Hepatocyte (in vitro differentiated cells): ENCODE measurements at regions not wholly inside any gene's neighbourhood (a gene's known extent, or its start where the extent isn't known, plus 50 kb on each side); places are given as distances from the start of the nearest gene placed in this dataset.

Experiments
- DNase-seq: peaks from one replicate; pipeline ENCODE4 v3.0.0-alpha.2; 2016; ENCODE audit warnings: low spot score
- H2AFZ ChIP-seq: fragments of 200-600 bp; sonication (generic); 2 replicates; pipeline ENCODE4 v1.6.0; 2016; ENCODE audit warnings: antibody characterized with exemption, mild to moderate bottlenecking
- H3K27ac ChIP-seq: fragments of 200-600 bp; sonication (generic); 2 replicates; pipeline ENCODE4 v1.5.1; 2016; ENCODE audit warnings: mild to moderate bottlenecking
- H3K27me3 ChIP-seq: fragments of 200-600 bp; sonication (generic); 2 replicates; pipeline ENCODE4 v1.6.1; 2016
- H3K36me3 ChIP-seq: fragments of 200-600 bp; sonication (generic); replicated peaks from 2 replicates; pipeline ENCODE4 v1.5.1; 2016; ENCODE audit warnings: low read depth; ENCODE audit not compliant: insufficient read depth
- H3K4me1 ChIP-seq: fragments of 200-600 bp; sonication (generic); 2 replicates; pipeline ENCODE4 v1.5.1; 2016; ENCODE audit warnings: mild to moderate bottlenecking, moderate library complexity; ENCODE audit not compliant: insufficient read depth
- H3K4me2 ChIP-seq: fragments of 200-600 bp; sonication (generic); 2 replicates; pipeline ENCODE4 v1.6.0; 2016
- H3K4me3 ChIP-seq: fragments of 200-600 bp; sonication (generic); 2 replicates; pipeline ENCODE4 v1.5.1; 2016; ENCODE audit warnings: mild to moderate bottlenecking
- H3K79me2 ChIP-seq: fragments of 200-600 bp; sonication (generic); 2 replicates; pipeline ENCODE4 v1.6.0; 2017; ENCODE audit warnings: mild to moderate bottlenecking
- H3K9me2 ChIP-seq: fragments of 200-600 bp; sonication (generic); replicated peaks from 2 replicates; pipeline ENCODE4 v1.6.0; 2017; ENCODE audit warnings: mild to moderate bottlenecking; ENCODE audit not compliant: insufficient read depth
- H3K9me3 ChIP-seq: fragments of 200-600 bp; sonication (generic); 2 replicates; pipeline ENCODE4 v1.5.1; 2016; ENCODE audit warnings: low read depth, mild to moderate bottlenecking
- H4K20me1 ChIP-seq: fragments of 200-600 bp; sonication (generic); 2 replicates; pipeline ENCODE4 v1.6.0; 2016; ENCODE audit warnings: mild to moderate bottlenecking; ENCODE audit not compliant: insufficient read depth, poor library complexity, severe bottlenecking
- EZH2 ChIP-seq: fragments of 200-600 bp; sonication (generic); IDR thresholded peaks from 2 replicates; pipeline ENCODE4 v1.6.1; 2016; ENCODE audit warnings: antibody characterized with exemption, mild to moderate bottlenecking, borderline replicate concordance
- EZH2phosphoT487 ChIP-seq: fragments of 200-600 bp; sonication (generic); IDR thresholded peaks from one replicate; pipeline ENCODE4 v1.6.1; 2018; ENCODE audit warnings: antibody characterized with exemption, mild to moderate bottlenecking, low read depth, moderate library complexity; ENCODE audit not compliant: unreplicated experiment, severe bottlenecking
- WGBS: methylation state at CpG from one replicate; pipeline ENCODE4 v1.1.6; 2016; ENCODE audit warnings: low lambda C conversion rate; ENCODE audit errors: missing lambda C conversion rate; 5-methylcytosine and 5-hydroxymethylcytosine counted together
- TF ChIP-seq, protein P1 (sequence below): fragments of 200-600 bp; sonication (generic); IDR thresholded peaks from 2 replicates; pipeline ENCODE4 v1.5.1; 2016; ENCODE audit warnings: antibody characterized with exemption, mild to moderate bottlenecking; ENCODE audit not compliant: poor library complexity

DNA sequence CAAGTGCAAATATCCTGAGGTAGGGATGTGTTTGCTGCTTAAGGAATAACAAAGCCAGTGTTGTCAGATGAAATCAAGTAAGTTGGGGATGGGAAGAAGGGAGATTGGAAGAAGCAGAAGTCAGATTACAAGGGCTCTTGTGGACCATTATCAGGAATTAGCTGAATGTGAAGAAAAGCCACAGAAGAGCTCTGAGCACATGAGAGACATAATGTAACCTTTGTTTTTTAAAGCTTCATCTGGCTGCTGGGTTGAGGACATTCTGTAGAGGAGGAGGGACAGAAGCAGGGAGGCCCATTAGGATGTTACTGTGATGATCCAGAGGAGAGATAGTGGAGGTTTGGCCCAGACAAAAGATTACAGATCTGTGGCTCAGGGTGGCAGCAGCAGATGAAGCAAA lies 111.7 kb downstream of the DUSP10 start:
- DNase-seq = no peak
- no peaks in the 10 kb centered on the region for H3K36me3 ChIP-seq
- H3K9me2 ChIP-seq = no peaks in the 10 kb centered on the region
- H3K9me3 ChIP-seq = no peaks in the 10 kb centered on the region
- TF ChIP-seq EZH2phosphoT487 = no peak
- TF ChIP-seq EZH2 = no peak
- TF ChIP-seq, protein P1, sequence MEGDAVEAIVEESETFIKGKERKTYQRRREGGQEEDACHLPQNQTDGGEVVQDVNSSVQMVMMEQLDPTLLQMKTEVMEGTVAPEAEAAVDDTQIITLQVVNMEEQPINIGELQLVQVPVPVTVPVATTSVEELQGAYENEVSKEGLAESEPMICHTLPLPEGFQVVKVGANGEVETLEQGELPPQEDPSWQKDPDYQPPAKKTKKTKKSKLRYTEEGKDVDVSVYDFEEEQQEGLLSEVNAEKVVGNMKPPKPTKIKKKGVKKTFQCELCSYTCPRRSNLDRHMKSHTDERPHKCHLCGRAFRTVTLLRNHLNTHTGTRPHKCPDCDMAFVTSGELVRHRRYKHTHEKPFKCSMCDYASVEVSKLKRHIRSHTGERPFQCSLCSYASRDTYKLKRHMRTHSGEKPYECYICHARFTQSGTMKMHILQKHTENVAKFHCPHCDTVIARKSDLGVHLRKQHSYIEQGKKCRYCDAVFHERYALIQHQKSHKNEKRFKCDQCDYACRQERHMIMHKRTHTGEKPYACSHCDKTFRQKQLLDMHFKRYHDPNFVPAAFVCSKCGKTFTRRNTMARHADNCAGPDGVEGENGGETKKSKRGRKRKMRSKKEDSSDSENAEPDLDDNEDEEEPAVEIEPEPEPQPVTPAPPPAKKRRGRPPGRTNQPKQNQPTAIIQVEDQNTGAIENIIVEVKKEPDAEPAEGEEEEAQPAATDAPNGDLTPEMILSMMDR = no peak
- no peaks in the 10 kb centered on the region for H3K27me3 ChIP-seq
- H3K79me2 ChIP-seq = no peaks in the 10 kb centered on the region
- H2AFZ ChIP-seq = no peak overlapping the region
- no peak overlapping the region for H3K27ac ChIP-seq
- no peaks in the 10 kb centered on the region for H3K4me1 ChIP-seq
- H3K4me3 ChIP-seq = no peak overlapping the region
- no peaks in the 10 kb centered on the region for H4K20me1 ChIP-seq
- H3K4me2 ChIP-seq = no peak overlapping the region

DNA sequence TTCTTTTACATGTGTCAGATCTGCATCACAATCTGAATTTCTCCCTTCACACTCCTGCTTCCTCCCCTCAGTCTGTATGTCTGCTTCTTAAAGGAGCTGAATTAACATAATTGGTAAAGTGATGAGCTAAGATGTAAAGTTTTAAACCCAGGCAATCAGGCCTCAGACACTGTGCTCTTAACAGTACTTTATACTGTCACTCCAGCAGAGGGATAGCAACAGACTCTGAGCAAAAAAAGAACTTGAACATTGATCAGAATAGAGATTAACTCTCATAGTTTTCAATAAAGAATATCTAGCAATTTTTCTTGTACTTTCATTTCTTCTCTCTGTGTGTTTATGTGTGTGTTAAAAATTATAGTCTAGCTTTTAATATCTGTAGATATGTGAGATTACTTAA lies 110.3 kb downstream of the DUSP10 start:
- no peaks in the 10 kb centered on the region for H3K9me3 ChIP-seq
- TF ChIP-seq, protein P1 = no peak
- TF ChIP-seq EZH2 = no peak
- TF ChIP-seq EZH2phosphoT487 = no peak
- H3K27ac ChIP-seq = no peak overlapping the region
- H3K4me1 ChIP-seq = no peaks in the 10 kb centered on the region
- no peaks in the 10 kb centered on the region for H4K20me1 ChIP-seq
- H3K9me2 ChIP-seq = no peaks in the 10 kb centered on the region
- H3K4me3 ChIP-seq = no peak overlapping the region
- H2AFZ ChIP-seq = no peak overlapping the region
- no peaks in the 10 kb centered on the region for H3K36me3 ChIP-seq
- H3K79me2 ChIP-seq = no peaks in the 10 kb centered on the region
- H3K27me3 ChIP-seq = no peaks in the 10 kb centered on the region
- no peak overlapping the region for H3K4me2 ChIP-seq
- DNase-seq = no peak

DNA sequence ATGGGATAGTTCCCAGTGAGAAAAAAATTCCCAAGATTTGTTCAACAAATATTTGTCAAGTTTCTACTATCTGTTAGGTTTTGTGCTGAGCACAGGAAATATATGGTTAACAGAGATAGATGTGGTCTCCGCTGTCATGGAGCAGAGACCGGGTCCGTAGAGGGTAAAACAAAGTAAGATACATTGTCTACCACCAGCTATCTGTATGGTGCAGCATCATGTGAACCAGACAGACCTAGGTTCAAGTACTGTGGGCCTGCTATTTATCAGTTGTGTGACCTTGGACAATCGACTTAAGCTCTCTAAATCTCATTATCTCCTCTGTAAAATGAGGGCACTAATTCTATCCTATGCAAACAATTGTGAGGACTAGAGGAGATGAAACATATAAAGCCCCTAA lies 109.8 kb downstream of the DUSP10 start:
- Histone ChIP-seq H2AFZ (no peak overlapping the region), H3K4me3 (no peak overlapping the region), H3K4me1 (no peaks in the 10 kb centered on the region), H3K36me3 (no peaks in the 10 kb centered on the region), H3K27ac (no peak overlapping the region), H4K20me1 (no peaks in the 10 kb centered on the region), H3K4me2 (no peak overlapping the region), H3K27me3 (no peaks in the 10 kb centered on the region), H3K9me2 (no peaks in the 10 kb centered on the region), H3K9me3 (no peaks in the 10 kb centered on the region), H3K79me2 (no peaks in the 10 kb centered on the region)
- TF ChIP-seq, protein P1 = no peak
- TF ChIP-seq EZH2phosphoT487 (no peak), EZH2 (no peak)
- WGBS = 27% methylated on average over 4 of the region's 4 CpGs
- no peak for DNase-seq

DNA sequence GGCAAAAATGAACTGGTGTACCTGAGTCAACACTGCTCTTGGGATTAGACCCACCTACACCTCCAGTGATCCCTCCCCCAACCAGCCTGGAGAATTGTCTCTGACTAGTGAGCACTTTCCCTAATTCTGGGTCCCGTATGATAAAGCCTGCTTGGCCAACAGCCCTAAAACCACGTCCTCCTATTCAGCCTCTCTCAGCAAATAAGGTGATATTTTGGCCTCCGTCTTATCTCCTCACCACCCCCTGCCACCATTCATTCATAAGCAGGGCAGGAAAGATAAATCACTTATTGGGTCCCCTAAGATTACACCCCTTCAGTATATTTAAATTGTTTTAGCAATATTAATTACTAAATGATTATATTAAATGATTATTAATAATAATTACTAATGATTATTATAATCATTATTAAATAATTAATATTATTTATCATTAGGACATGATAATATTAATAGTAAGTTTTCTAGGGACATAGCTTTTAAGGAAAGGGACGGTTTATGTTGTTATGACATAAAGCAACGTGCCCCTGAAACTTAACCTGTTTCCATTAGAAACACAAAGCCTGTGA lies 108.0 kb downstream of the DUSP10 start:
- no peaks in the 10 kb centered on the region for H3K79me2 ChIP-seq
- no peaks in the 10 kb centered on the region for H3K4me1 ChIP-seq
- H3K27ac ChIP-seq = no peak overlapping the region
- TF ChIP-seq, protein P1 = no peak
- no peak for DNase-seq
- no peak overlapping the region for H3K4me3 ChIP-seq
- H3K9me3 ChIP-seq = no peaks in the 10 kb centered on the region
- no peaks in the 10 kb centered on the region for H3K9me2 ChIP-seq
- no peaks in the 10 kb centered on the region for H4K20me1 ChIP-seq
- no peak overlapping the region for H2AFZ ChIP-seq
- WGBS = 82% methylated on average over 5 of the region's 5 CpGs
- no peaks in the 10 kb centered on the region for H3K36me3 ChIP-seq
- H3K4me2 ChIP-seq = no peak overlapping the region
- no peaks in the 10 kb centered on the region for H3K27me3 ChIP-seq
